Upper lobe of left lung (tissue), 6 donors: ENCODE measurements at regions not wholly inside any gene's neighbourhood (a gene's known extent, or its start where the extent isn't known, plus 50 kb on each side); places are given as distances from the start of the nearest gene placed in this dataset.

Experiments used
- ATAC-seq, 2 donors: fragments of 200-7000 bp; cut with Tn5 transposase; one replicate each; pipeline ENCODE4 v1.9.1; 2022; ENCODE audit warnings: mild to moderate bottlenecking in 2 of 2, moderate library complexity in 2 of 2; ENCODE audit not compliant: low FRiP score in 2 of 2
- DNase-seq, 2 donors: peaks; one replicate each; pipeline ENCODE4 v3.0.0-alpha.2; 2019 to 2020
- H3K27ac ChIP-seq, 4 donors: fragments of 200-600 bp; sonication (generic); one replicate each; pipeline ENCODE4 v1.5.1; 2016 to 2019
- H3K27me3 ChIP-seq, 4 donors: fragments of 200-600 bp; sonication (generic); one replicate each; pipeline ENCODE4 v1.5.1; 2017 to 2019
- H3K36me3 ChIP-seq, 4 donors: fragments of 200-600 bp; sonication (generic); one replicate each; pipeline ENCODE4 v1.5.1; 2016 to 2019
- H3K4me1 ChIP-seq, 4 donors: fragments of 200-600 bp; sonication (generic); one replicate each; pipeline ENCODE4 v1.5.1; 2018 to 2019
- H3K4me3 ChIP-seq, 4 donors: fragments of 200-600 bp; sonication (generic); one replicate each; pipeline ENCODE4 v1.5.1; 2017 to 2019; ENCODE audit warnings: mild to moderate bottlenecking in 2 of 4, moderate library complexity in 1 of 4
- H3K9me3 ChIP-seq, 4 donors: fragments of 200-600 bp; sonication (generic); one replicate each; pipeline ENCODE4 v1.5.1; 2018 to 2019
- CTCF ChIP-seq, 6 experiments: fragments of 450-650 bp in 4 of 6; fragments of 200-600 bp in 2 of 6; sonication (generic) in 2 of 6; IDR thresholded peaks; one replicate each; pipeline ENCODE4 v1.5.1; 2016 to 2019; ENCODE audit warnings: antibody characterized with exemption in 6 of 6
- EP300 ChIP-seq, 4 donors: sonication (generic); formaldehyde crosslinking; IDR thresholded peaks; one replicate each; pipeline ENCODE4 v1.5.1; 2017; ENCODE audit warnings: antibody characterized with exemption in 4 of 4, control low read depth in 2 of 4
- POLR2A ChIP-seq, 4 donors: fragments of 450-650 bp; IDR thresholded peaks; one replicate each; pipeline ENCODE4 v1.5.1; 2016 to 2017; ENCODE audit warnings: antibody characterized with exemption in 4 of 4, mild to moderate bottlenecking in 2 of 4
- POLR2AphosphoS5 ChIP-seq, 2 donors: sonication (generic); formaldehyde crosslinking; IDR thresholded peaks; one replicate each; pipeline ENCODE4 v1.5.1; 2017; ENCODE audit warnings: antibody characterized with exemption in 2 of 2
- WGBS, 2 donors: methylation state at CpG; one replicate each; pipeline ENCODE4 v1.1.5; 2017 to 2018; 5-methylcytosine and 5-hydroxymethylcytosine counted together
- donor health status: DM: no; HTN: no; CAD: no; lungs with moderate emphysema.
- donor health status: DM: no; HTN: yes; CAD: no; lungs with severe emphysema.

- no peaks in the 10 kb centered on the region for H3K9me3 ChIP-seq
- no peak overlapping the region for H3K4me3 ChIP-seq
- DNase-seq, result no peak
- 70 to 93% methylated on average over 1 of the region's 1 CpG for WGBS, 2 donors
- H3K36me3 ChIP-seq, result no peaks in the 10 kb centered on the region
- no peak for TF ChIP-seq POLR2AphosphoS5 (IDR thresholded peaks at IDR 0.05)
- TF ChIP-seq CTCF (IDR thresholded peaks at IDR 0.05), result no peak
- no peak for TF ChIP-seq EP300 (IDR thresholded peaks at IDR 0.05)
- TF ChIP-seq POLR2A (IDR thresholded peaks at IDR 0.05), result no peak
- H3K27ac ChIP-seq, result no peak overlapping the region
- H3K4me1 ChIP-seq, result no peaks in the 10 kb centered on the region
- no peak for ATAC-seq
- H3K27me3 ChIP-seq, result no peaks in the 10 kb centered on the region
Observed at GRCh38 chr2:150215041-150215440, 272.4 kb downstream of the RND3 start.

GRCh38 chr2:150214626-150215025 lies 272.8 kb downstream of the RND3 start:
- H3K4me3 ChIP-seq, result no peak overlapping the region
- no peaks in the 10 kb centered on the region for H3K27me3 ChIP-seq
- 26 to 27% methylated on average over 1 of the region's 1 CpG for WGBS, 2 donors
- no peak for TF ChIP-seq CTCF (IDR thresholded peaks at IDR 0.05)
- no peak for TF ChIP-seq POLR2AphosphoS5 (IDR thresholded peaks at IDR 0.05)
- H3K4me1 ChIP-seq, result no peaks in the 10 kb centered on the region
- no peaks in the 10 kb centered on the region for H3K9me3 ChIP-seq
- no peak for DNase-seq
- ATAC-seq, result no peak
- no peaks in the 10 kb centered on the region for H3K36me3 ChIP-seq
- no peak overlapping the region for H3K27ac ChIP-seq

GRCh38 chr2:150212722-150213171 lies 274.7 kb downstream of the RND3 start:
- no peaks in the 10 kb centered on the region for H3K27me3 ChIP-seq
- 67 to 69% methylated on average over 4 of the region's 4 CpGs for WGBS, 2 donors
- no peak overlapping the region for H3K27ac ChIP-seq
- H3K4me3 ChIP-seq, result no peak overlapping the region
- H3K36me3 ChIP-seq, result no peaks in the 10 kb centered on the region
- H3K9me3 ChIP-seq, result no peaks in the 10 kb centered on the region
- ATAC-seq (no peak), DNase-seq (no peak)
- no peaks in the 10 kb centered on the region for H3K4me1 ChIP-seq
- TF ChIP-seq POLR2A (IDR thresholded peaks at IDR 0.05) (no peak), CTCF (IDR thresholded peaks at IDR 0.05) (no peak), POLR2AphosphoS5 (IDR thresholded peaks at IDR 0.05) (no peak), EP300 (IDR thresholded peaks at IDR 0.05) (no peak)

- no peak overlapping the region for H3K27ac ChIP-seq
- no peaks in the 10 kb centered on the region for H3K27me3 ChIP-seq
- H3K36me3 ChIP-seq, result no peaks in the 10 kb centered on the region
- no peak for TF ChIP-seq EP300 (IDR thresholded peaks at IDR 0.05)
- TF ChIP-seq CTCF (IDR thresholded peaks at IDR 0.05), result no peak
- TF ChIP-seq POLR2AphosphoS5 (IDR thresholded peaks at IDR 0.05), result no peak
- no peak for TF ChIP-seq POLR2A (IDR thresholded peaks at IDR 0.05)
- no peak overlapping the region for H3K4me3 ChIP-seq
- no peaks in the 10 kb centered on the region for H3K4me1 ChIP-seq
- ATAC-seq (no peak), DNase-seq (no peak)
- no peaks in the 10 kb centered on the region for H3K9me3 ChIP-seq
Observed at GRCh38 chr2:150211164-150211631, 276.3 kb downstream of the RND3 start.

GRCh38 chr2:150209746-150210145 lies 277.7 kb downstream of the RND3 start:
- no peaks in the 10 kb centered on the region for H3K36me3 ChIP-seq
- no peaks in the 10 kb centered on the region for H3K27me3 ChIP-seq
- no peak overlapping the region for H3K4me3 ChIP-seq
- no peak for DNase-seq
- H3K9me3 ChIP-seq, result no peaks in the 10 kb centered on the region
- TF ChIP-seq POLR2A (IDR thresholded peaks at IDR 0.05) (no peak), EP300 (IDR thresholded peaks at IDR 0.05) (no peak), POLR2AphosphoS5 (IDR thresholded peaks at IDR 0.05) (no peak), CTCF (IDR thresholded peaks at IDR 0.05) (no peak)
- no peaks in the 10 kb centered on the region for H3K4me1 ChIP-seq
- no peak overlapping the region for H3K27ac ChIP-seq
- ATAC-seq, result no peak
- WGBS, 2 donors, result 76 to 84% methylated on average over 2 of the region's 2 CpGs
